PFSK-1 (cell line): ENCODE measurements at regions not wholly inside any gene's neighbourhood (a gene's known extent, or its start where the extent isn't known, plus 50 kb on each side); places are given as distances from the start of the nearest gene placed in this dataset.

Experiments used
- POLR2AphosphoS5 ChIP-seq: IDR thresholded peaks from 2 replicates; pipeline ENCODE4 v1.6.1; 2012; ENCODE audit warnings: low read depth, mild to moderate bottlenecking, control low read depth, low read length, moderate library complexity
- REST ChIP-seq, 2 experiments: IDR thresholded peaks; 2 replicates each; pipeline versions ENCODE4 v1.6.1 to v1.8.0; 2011 to 2012; ENCODE audit warnings: low read depth in 2 of 2, low read length in 2 of 2, control low read depth in 1 of 2, inconsistent platforms in 1 of 2, mild to moderate bottlenecking in 1 of 2, moderate library complexity in 1 of 2; ENCODE audit not compliant: insufficient read depth in 1 of 2
- SIN3A ChIP-seq: IDR thresholded peaks from 2 replicates; pipeline ENCODE4 v1.6.1; 2012; ENCODE audit warnings: mild to moderate bottlenecking, low read length, moderate library complexity, borderline replicate concordance; ENCODE audit not compliant: insufficient read depth
- TAF1 ChIP-seq: IDR thresholded peaks from 2 replicates; pipeline ENCODE4 v1.6.1; 2012; ENCODE audit warnings: low read length, control low read depth, borderline replicate concordance; ENCODE audit not compliant: insufficient read depth

DNA sequence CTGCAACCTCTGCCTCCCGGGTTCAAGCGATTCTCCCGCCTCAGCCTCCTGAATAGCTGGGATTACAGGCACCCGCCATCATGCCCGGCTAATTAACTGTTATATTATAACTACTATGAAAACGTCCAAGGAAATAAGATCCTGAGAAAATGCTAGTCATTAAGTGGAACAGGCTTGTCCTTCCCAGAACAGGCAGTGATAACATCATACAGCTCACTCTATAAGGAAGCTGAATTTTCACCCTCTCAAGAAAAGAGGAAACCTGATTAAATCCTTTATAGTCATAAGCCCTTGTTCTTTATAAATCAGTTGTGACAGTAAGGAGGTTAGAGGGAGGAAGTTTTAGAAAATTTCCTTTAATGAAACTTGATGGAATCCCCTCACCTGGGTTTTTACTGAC, 163.9 kb upstream of the CLINT1 start:
- TF ChIP-seq POLR2AphosphoS5 (no peak), REST (IDR thresholded peaks at IDR 0.05; ENCODE audit: insufficient read depth in 1 of 2, low read depth in 2 of 2, low read length in 2 of 2) (no peak), TAF1 (no peak), SIN3A (no peak)
